OCI-LY3 (cell line): ENCODE measurements at regions not wholly inside any gene's neighbourhood (a gene's known extent, or its start where the extent isn't known, plus 50 kb on each side); places are given as distances from the start of the nearest gene placed in this dataset.

Experiments
- H2AFZ ChIP-seq: fragments of 200-600, 300-600 bp; shearing (Covaris generic); 2 replicates; pipeline ENCODE4 v1.6.0; 2014; ENCODE audit warnings: antibody characterized with exemption, low read depth, low read length
- H3K27ac ChIP-seq: fragments of 200-600, 300-600 bp; sonication (generic); 2 replicates; pipeline ENCODE4 v1.5.1; 2014; ENCODE audit warnings: mild to moderate bottlenecking, low read length, moderate library complexity, mixed read lengths
- H3K27me3 ChIP-seq: fragments of 200-600, 300-600 bp; sonication (generic); 2 replicates; pipeline ENCODE4 v1.6.1; 2014; ENCODE audit warnings: low read depth, low read length, mixed read lengths
- H3K36me3 ChIP-seq: fragments of 200-600, 300-600 bp; sonication (generic); replicated peaks from 2 replicates; pipeline ENCODE3; 2014; ENCODE audit warnings: low read depth, low read length, mixed read lengths
- H3K4me1 ChIP-seq: fragments of 300-600, 200-600 bp; sonication (generic); 2 replicates; pipeline ENCODE4 v1.6.1; 2014; ENCODE audit warnings: low read length, mixed read lengths
- H3K4me2 ChIP-seq: fragments of 200-600, 300-600 bp; sonication (generic); 2 replicates; pipeline ENCODE4 v1.6.1; 2014; ENCODE audit warnings: low read length, mixed read lengths
- H3K4me3 ChIP-seq: fragments of 300-600, 200-600 bp; sonication (generic); 2 replicates; pipeline ENCODE4 v1.5.1; 2014; ENCODE audit warnings: antibody characterized with exemption, mild to moderate bottlenecking, low read length, moderate library complexity
- H3K79me2 ChIP-seq: fragments of 300-600, 200-600 bp; shearing (Covaris generic); 2 replicates; pipeline ENCODE4 v1.6.1; 2014; ENCODE audit warnings: mild to moderate bottlenecking, low read length, mixed read lengths
- H3K9ac ChIP-seq: fragments of 300-600, 200-600 bp; shearing (Covaris generic); 2 replicates; pipeline ENCODE4 v1.6.0; 2014; ENCODE audit warnings: mild to moderate bottlenecking, low read length, moderate library complexity
- H3K9me3 ChIP-seq: fragments of 200-600, 300-600 bp; shearing (Covaris generic); 2 replicates; pipeline ENCODE4 v1.6.1; 2014; ENCODE audit warnings: low read length, mixed read lengths; ENCODE audit not compliant: insufficient read depth
- H4K20me1 ChIP-seq: fragments of 200-600, 300-600 bp; sonication (generic); 2 replicates; pipeline ENCODE4 v1.6.1; 2016; ENCODE audit warnings: low read length, mixed read lengths; ENCODE audit not compliant: insufficient read depth
- CTCF ChIP-seq: fragments of 200-600, 300-600 bp; sonication (generic); IDR thresholded peaks from 2 replicates; pipeline ENCODE4 v1.5.1; 2014; ENCODE audit warnings: antibody characterized with exemption, low read length, low read depth
- EZH2phosphoT487 ChIP-seq: fragments of 200-600 bp; shearing (Covaris generic); IDR thresholded peaks from 2 replicates; pipeline ENCODE4 v1.6.1; 2018; ENCODE audit warnings: antibody characterized with exemption, mixed run types, low read depth

- TF ChIP-seq CTCF: peak; percentile 67
- TF ChIP-seq EZH2phosphoT487: no peak
These were observed 195.7 kb upstream of the ANK2 start for GRCh38 chr4:112853662-112854256.

GRCh38 chr4:112854420-112854819, 195.0 kb upstream of the ANK2 start:
- Histone ChIP-seq H3K27ac (no peak overlapping the region), H3K36me3 (no peaks in the 10 kb centered on the region), H3K4me1 (no peaks in the 10 kb centered on the region), H3K9ac (no peak overlapping the region), H3K4me2 (no peak overlapping the region), H3K4me3 (no peak overlapping the region), H4K20me1 (peaks cover 3% of the 10 kb centered on the region; the same call in 1 of the 2 replicates), H2AFZ (no peak overlapping the region), H3K79me2 (no peaks in the 10 kb centered on the region), H3K27me3 (no peaks in the 10 kb centered on the region), H3K9me3 (no peaks in the 10 kb centered on the region)
- TF ChIP-seq CTCF: no peak
- no peak for TF ChIP-seq EZH2phosphoT487

More at GRCh38 chr4:112853662-112854256, 195.7 kb upstream of the ANK2 start:
- H2AFZ ChIP-seq: no peak overlapping the region
- H3K27me3 ChIP-seq: no peaks in the 10 kb centered on the region
- no peaks in the 10 kb centered on the region for H3K9me3 ChIP-seq
- H3K36me3 ChIP-seq: no peaks in the 10 kb centered on the region
- H3K9ac ChIP-seq: no peak overlapping the region
- no peak overlapping the region for H3K4me2 ChIP-seq
- H3K27ac ChIP-seq: no peak overlapping the region
- H3K4me1 ChIP-seq: no peaks in the 10 kb centered on the region
- peaks cover 3% of the 10 kb centered on the region; the same call in 1 of the 2 replicates for H4K20me1 ChIP-seq
- no peak overlapping the region for H3K4me3 ChIP-seq
- no peaks in the 10 kb centered on the region for H3K79me2 ChIP-seq

GRCh38 chr4:112855058-112855457, 194.4 kb upstream of the ANK2 start:
- Histone ChIP-seq H3K4me3 (no peak overlapping the region), H3K9ac (no peak overlapping the region), H3K4me2 (no peak overlapping the region), H2AFZ (no peak overlapping the region), H3K36me3 (no peaks in the 10 kb centered on the region), H3K9me3 (no peaks in the 10 kb centered on the region), H3K27ac (no peak overlapping the region), H3K27me3 (no peaks in the 10 kb centered on the region), H4K20me1 (peaks cover 3% of the 10 kb centered on the region; the same call in 1 of the 2 replicates), H3K79me2 (no peaks in the 10 kb centered on the region), H3K4me1 (no peaks in the 10 kb centered on the region)
- TF ChIP-seq EZH2phosphoT487 (no peak), CTCF (no peak)

- Histone ChIP-seq H3K79me2 (no peaks in the 10 kb centered on the region), H3K36me3 (no peaks in the 10 kb centered on the region), H3K4me1 (no peaks in the 10 kb centered on the region), H3K4me3 (no peak overlapping the region), H3K4me2 (no peak overlapping the region), H3K27ac (no peak overlapping the region), H2AFZ (no peak overlapping the region), H3K9me3 (no peaks in the 10 kb centered on the region), H3K27me3 (no peaks in the 10 kb centered on the region), H4K20me1 (peaks cover 3% of the 10 kb centered on the region; the same call in 1 of the 2 replicates), H3K9ac (no peak overlapping the region)
- TF ChIP-seq CTCF (no peak), EZH2phosphoT487 (no peak)
These were observed 192.0 kb upstream of the ANK2 start for GRCh38 chr4:112857461-112857860.
